IPS-11a (cell line): ENCODE measurements at regions not wholly inside any gene's neighbourhood (a gene's known extent, or its start where the extent isn't known, plus 50 kb on each side); places are given as distances from the start of the nearest gene placed in this dataset.

Source experiments
- H3K4me3 ChIP-seq: one replicate; pipeline ENCODE4 v1.5.1; 2013; ENCODE audit warnings: low read depth, low read length, control low read depth

DNA sequence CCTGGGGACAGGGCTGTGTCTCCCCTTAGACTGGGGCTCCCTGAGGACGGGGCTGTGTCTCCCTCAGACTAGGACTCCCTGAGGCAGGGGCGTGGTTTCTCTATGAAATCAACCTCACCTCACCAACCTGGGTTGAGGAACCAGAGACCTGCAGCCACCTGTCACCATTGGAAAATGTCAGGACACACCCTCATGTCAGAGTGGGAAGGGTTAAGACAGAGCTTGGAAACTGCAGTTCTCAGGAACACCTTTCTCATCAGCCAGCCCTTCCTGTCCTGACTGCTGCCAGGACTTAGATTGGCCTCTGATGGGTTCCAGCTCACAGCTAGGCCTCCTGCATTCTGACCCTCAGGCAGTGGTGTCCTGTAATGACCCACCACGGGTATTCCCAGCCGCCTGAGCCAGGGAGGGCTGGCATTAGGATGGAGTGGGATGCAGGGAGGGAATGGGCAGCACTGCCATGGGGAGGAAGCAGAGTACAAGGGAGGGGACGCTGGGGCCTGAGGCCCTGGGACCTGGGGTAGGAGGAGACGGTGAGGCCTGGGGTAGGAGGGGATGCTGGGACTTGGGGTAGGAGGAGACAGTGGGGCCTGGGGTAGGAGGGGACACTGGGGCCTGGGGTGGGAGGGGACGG is 76.3 kb downstream of the MRPL14 start:
- H3K4me3 ChIP-seq = no peak overlapping the region

DNA sequence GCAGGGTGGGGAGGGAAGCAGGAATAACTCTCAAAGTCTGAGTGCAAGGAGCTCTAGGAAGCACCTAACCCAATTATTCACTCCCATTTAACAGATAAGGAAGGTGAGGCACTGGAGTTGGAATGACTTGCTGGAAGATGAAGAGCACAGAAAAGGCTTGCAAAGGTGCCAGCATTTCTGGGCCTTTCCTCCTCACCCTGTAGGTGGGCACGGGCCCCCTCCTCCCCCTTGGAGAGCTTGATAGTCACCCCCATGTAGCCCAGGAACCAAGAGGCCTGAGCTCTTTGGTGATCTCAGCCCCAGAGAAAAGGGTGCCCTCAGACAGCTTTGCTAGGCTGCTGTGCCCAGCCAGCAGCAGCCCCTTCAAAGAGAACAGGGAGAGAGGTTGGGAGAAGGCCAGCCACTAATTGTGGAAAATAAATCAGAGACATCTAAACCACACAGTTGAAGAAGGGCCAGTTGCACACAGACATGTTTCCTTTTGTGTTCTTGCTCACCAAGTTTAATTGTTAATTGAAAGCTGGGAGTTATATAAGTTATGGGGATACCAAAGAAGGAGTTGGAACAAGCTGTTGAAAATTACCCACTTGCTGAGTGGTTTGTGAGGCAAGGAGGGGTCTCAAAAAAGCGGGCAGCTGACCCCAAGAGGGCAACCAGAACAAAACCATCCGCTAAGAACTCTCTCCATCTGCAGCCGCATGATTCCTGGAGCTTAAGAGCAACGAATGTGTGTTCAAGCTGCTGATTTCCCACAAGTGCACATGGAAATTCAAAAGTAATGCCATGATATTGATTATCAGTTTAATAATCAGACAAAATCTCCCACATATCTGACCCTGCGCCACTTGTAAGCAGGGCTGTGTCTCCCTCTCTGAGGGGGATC is 77.0 kb downstream of the MRPL14 start:
- no peak overlapping the region for H3K4me3 ChIP-seq

DNA sequence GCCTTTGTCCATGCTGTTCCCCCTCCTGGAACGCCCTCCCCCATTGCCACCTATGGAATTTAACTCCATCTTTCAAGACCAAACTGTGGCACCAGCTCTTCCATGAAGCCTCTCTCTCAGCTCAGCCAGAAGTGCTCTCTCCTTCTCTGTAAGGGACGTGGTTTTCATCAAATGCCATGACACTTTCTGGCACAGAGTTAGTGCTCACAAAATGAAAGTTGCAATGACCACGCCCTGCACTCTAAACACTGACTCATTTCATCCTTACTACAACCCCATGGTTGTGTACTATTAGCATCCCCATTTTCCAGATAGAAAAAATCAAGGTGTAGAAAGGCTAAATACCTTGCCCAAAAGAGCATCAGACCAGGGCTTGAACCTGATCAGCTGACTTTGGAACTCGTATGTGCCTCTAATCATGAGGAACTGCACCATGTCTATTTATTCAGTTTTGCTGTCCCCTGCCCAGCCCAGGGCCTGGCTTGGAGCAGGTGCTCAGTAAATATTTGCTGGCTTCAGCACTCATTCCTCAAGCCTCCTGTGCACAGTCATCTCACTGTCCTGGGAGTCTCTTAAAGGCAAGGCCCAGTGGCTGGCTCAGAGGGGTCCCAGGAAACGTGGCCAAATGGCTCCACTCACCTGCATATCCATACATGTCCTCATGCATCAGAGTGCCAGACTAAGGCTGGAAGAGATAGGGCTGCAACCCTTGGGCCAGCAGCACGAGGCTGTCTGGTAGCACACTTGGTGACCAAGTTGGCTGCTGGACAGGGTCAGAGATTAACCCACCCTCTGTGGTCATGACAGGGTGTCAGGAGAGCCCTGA is 77.9 kb downstream of the MRPL14 start:
- H3K4me3 ChIP-seq = no peak overlapping the region

DNA sequence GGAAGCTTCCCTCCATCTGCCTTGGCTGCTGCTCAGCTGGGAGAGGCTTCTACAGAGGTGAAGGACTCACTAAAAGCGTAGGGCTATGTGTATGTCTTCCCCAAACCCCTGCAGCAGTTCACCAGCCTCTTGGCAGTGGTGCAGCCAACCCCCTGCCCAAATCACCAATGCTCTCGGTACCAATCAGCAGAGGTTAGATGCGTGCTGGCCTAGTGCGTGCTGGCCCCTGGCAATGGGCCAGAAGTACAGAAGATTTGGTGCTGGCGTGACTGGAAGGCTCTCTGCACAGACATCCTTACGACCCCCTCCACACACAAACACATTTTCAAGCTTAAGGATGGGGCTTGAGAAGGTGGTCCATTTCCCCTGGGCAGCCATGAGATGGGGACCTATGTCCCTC is 79.0 kb downstream of the MRPL14 start:
- no peak overlapping the region for H3K4me3 ChIP-seq

GRCh38 chr6:44047801-44048200 is 79.5 kb downstream of the MRPL14 start:
- H3K4me3 ChIP-seq = no peak overlapping the region

GRCh38 chr6:44047179-44047546 is 80.1 kb downstream of the MRPL14 start:
- H3K4me3 ChIP-seq = no peak overlapping the region

- no peak overlapping the region for H3K4me3 ChIP-seq
These were observed 80.6 kb downstream of the MRPL14 start for GRCh38 chr6:44046516-44047178.

DNA sequence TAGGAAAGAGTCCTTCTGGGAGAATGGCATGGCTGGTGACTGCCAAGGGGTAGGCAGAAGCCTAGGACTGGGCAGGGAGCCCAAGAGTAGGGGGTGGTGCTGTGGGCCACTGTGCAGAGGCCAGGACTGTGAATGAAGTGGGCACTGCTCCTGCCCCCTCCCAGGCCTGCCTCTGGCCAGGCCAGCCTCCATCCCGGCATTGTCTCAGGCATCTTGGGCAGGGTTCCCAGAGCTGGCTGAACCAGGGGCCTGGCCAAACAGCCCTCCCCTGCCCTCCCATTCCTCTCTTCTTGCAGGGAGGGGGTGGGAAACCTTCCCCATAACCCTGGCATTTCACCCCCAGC is 81.6 kb downstream of the MRPL14 start:
- no peak overlapping the region for H3K4me3 ChIP-seq

GRCh38 chr6:44044940-44045671 is 82.1 kb downstream of the MRPL14 start:
- H3K4me3 ChIP-seq = no peak overlapping the region

GRCh38 chr6:44044154-44044539 is 83.1 kb downstream of the MRPL14 start:
- H3K4me3 ChIP-seq = no peak overlapping the region

GRCh38 chr6:44043479-44044153 is 83.6 kb downstream of the MRPL14 start:
- no peak overlapping the region for H3K4me3 ChIP-seq

- no peak overlapping the region for H3K4me3 ChIP-seq
These were observed 84.2 kb downstream of the MRPL14 start for GRCh38 chr6:44042989-44043478.

- no peak overlapping the region for H3K4me3 ChIP-seq
These were observed 84.8 kb downstream of the MRPL14 start for GRCh38 chr6:44042261-44042988.

DNA sequence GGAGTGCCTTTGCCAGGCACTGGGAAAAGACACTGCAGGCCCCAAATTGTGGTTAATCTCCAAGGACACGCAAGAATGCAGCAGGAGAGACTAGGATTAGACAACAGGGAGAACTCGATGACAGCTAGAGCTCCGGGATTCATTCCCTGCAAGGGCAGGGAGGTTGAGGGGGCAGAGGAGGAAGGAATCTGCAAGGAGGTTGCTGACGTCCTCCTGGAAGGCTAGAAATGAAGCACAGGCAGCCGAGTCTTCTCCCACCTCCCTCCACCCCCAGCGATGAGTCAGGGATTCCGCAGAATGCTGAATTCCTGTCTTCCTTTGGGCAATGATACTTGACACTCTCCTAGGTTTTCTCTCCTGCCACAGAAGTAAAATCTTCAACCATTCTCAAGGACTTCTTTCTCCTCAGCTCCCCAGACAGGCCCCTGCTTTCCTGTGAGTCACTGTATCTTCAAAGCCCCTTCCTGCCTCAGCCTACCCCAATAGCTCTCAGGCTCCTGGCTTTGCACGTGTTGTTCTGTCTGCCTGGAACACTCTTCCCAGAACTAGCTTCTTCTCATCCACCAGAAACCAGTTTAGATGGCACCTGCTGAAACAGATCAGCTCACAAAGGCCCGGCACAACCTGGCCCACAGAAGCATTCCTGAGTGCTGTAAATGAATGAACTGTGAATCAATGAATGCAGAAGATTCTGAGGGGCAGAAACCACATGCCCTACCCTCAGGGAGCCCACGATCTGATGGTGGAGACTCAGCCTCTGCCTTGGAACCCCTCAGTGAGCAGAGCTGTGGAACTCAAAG is 85.6 kb downstream of the MRPL14 start:
- H3K4me3 ChIP-seq = no peak overlapping the region

GRCh38 chr6:44040786-44041185 is 86.5 kb downstream of the MRPL14 start:
- no peak overlapping the region for H3K4me3 ChIP-seq

GRCh38 chr6:44039839-44040350 is 87.4 kb downstream of the MRPL14 start:
- H3K4me3 ChIP-seq = no peak overlapping the region

DNA sequence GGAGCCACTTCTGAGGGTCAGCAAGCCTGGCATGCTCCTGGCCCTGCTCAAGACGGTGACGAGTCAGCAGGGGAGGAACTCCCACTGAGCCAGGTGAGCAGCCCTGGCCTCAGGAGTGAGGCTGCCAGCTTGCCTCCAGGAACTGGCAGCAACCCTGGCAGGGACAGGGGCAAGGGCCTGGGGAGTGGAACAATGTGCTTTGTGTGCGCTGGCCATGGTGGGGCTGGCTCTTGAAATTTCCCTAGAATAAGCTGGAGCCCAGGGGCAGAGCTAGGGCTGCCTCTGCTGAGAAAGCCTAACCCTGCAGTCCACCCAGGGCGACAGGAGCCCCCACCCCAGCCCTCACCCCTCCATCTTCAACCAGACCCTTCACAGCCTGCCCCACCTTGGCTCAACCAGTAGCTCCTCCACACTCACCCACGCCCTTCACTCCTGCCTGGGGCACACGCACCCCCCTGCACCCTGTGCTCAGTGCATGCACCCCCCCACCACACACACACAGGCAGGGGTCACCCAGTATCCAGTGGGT is 88.0 kb downstream of the MRPL14 start:
- H3K4me3 ChIP-seq = no peak overlapping the region

- no peak overlapping the region for H3K4me3 ChIP-seq
These were observed 88.6 kb downstream of the MRPL14 start for GRCh38 chr6:44038543-44039065.
